ENCODE measurements at regions not wholly inside any gene's neighbourhood (a gene's known extent, or its start where the extent isn't known, plus 50 kb on each side); places are given as distances from the start of the nearest gene placed in this dataset.

DNA sequence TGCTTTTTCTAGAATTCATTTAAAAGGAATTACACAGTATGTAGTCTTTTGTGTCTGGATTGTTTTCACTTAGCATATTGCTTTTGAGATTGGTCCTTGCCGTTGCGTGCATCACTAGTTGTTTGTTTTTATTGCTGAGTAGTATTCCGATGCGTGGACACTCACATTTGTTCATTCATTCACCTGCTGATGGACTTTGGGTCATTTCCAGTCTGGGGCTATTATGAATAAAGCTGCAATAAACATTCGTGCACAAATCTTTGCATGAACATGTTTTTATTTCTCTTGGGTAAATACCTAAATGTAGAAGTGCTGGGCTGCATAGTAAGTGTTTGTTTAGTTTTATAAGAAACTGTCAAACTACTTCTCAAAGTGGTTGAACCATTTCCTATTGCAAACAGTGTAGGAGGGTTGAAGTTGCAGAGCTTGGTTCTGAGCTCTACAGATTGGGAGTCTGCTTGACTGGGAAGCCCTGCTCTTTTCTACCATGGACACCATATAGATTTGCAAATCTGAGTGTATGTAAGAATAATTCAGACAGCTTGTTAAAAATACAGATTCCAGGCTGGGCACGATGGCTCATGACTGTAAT lies 404.7 kb upstream of the PROX1 start:
- no peak for TF ChIP-seq ZNF384 (IDR thresholded peaks at IDR 0.05)
- no peak for TF ChIP-seq HDGF (IDR thresholded peaks at IDR 0.05; ENCODE audit: borderline replicate concordance)
- no peak for TF ChIP-seq ELF4 (IDR thresholded peaks at IDR 0.05)
